Right lobe of liver (tissue), 4 donors: ENCODE measurements at regions not wholly inside any gene's neighbourhood (a gene's known extent, or its start where the extent isn't known, plus 50 kb on each side); places are given as distances from the start of the nearest gene placed in this dataset.

Experiments used
- POLR2A ChIP-seq: fragments of 450-650 bp; IDR thresholded peaks from one replicate; pipeline ENCODE4 v1.6.1; 2017; ENCODE audit warnings: antibody characterized with exemption, mild to moderate bottlenecking
- TF ChIP-seq, protein P1 (sequence below), 4 donors: fragments of 200-600 bp in 3 of 4; fragments of 450-650 bp in 1 of 4; IDR thresholded peaks; one replicate each; pipeline versions ENCODE4 v1.5.1 to v1.8.0; 2016 to 2022; ENCODE audit warnings: antibody characterized with exemption in 4 of 4, mild to moderate bottlenecking in 2 of 4
- donor health status: DM: no; HTN: no; CAD: no.
- donor health status: DM: no; HTN: no; CAD: no.
- donor health status: DM: no; HTN: yes; CAD: no.

DNA sequence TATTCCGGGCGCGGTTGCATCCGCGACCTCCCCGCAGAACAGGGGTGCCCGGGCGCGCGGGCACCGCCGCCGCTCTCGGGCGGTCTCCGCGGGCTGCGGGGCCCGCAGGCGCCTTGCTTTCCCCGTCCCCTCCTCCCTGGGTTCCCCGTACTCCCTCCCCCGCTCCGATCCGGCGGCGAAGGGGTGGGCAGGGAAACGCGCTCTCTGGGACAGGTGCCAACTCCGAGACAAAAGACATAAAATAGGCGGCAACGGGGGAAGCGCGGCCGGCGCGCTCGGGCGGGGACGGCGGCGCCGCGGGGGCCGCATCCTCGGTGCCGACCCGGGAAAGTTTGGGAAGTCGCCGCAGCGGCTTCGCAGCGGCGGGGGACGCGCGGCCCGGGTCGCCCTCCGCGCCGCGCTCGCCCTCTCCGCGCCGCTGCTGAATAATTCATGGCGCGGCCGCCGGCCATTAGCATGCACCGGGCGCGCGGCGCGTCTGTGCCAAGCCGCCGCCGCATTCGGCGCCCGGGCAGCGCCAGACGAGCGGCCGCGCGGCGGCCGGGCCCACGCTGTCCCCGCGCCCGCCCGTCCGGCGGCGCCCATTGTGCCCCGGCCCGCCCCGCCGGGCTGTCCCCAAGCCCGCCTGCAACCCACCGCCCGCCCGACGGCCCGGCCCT lies 78.7 kb upstream of the PPARA start:
- peak; percentile 15 for TF ChIP-seq POLR2A
- TF ChIP-seq, protein P1, sequence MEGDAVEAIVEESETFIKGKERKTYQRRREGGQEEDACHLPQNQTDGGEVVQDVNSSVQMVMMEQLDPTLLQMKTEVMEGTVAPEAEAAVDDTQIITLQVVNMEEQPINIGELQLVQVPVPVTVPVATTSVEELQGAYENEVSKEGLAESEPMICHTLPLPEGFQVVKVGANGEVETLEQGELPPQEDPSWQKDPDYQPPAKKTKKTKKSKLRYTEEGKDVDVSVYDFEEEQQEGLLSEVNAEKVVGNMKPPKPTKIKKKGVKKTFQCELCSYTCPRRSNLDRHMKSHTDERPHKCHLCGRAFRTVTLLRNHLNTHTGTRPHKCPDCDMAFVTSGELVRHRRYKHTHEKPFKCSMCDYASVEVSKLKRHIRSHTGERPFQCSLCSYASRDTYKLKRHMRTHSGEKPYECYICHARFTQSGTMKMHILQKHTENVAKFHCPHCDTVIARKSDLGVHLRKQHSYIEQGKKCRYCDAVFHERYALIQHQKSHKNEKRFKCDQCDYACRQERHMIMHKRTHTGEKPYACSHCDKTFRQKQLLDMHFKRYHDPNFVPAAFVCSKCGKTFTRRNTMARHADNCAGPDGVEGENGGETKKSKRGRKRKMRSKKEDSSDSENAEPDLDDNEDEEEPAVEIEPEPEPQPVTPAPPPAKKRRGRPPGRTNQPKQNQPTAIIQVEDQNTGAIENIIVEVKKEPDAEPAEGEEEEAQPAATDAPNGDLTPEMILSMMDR (IDR thresholded peaks at IDR 0.05) = no peak
